Gastrocnemius medialis (tissue), 4 donors: ENCODE measurements at regions not wholly inside any gene's neighbourhood (a gene's known extent, or its start where the extent isn't known, plus 50 kb on each side); places are given as distances from the start of the nearest gene placed in this dataset.

Source experiments
- ATAC-seq, 2 donors: fragments of 150-250 bp; one replicate each; pipeline ENCODE4 v1.9.1; 2016
- DNase-seq, 2 donors: peaks; one replicate each; pipeline ENCODE4 v3.0.0-alpha.2; 2019
- H3K27ac ChIP-seq, 4 donors: fragments of 200-600 bp; sonication (generic); 1 replicate in 1 of 4; 2 replicates in 3 of 4; pipeline ENCODE4 v1.5.1; 2016 to 2018; ENCODE audit warnings: mild to moderate bottlenecking in 2 of 4, moderate library complexity in 1 of 4
- H3K27me3 ChIP-seq, 3 donors: fragments of 200-600 bp; sonication (generic) in 2 of 3; 1 replicate in 1 of 3; 2 replicates in 2 of 3; pipeline versions ENCODE4 v1.5.1 to v1.6.0; 2016 to 2019; ENCODE audit warnings: mild to moderate bottlenecking in 1 of 3, moderate library complexity in 1 of 3
- H3K36me3 ChIP-seq, 2 donors: fragments of 200-600 bp; sonication (generic) in 1 of 2; one replicate each; pipeline ENCODE4 v1.5.1; 2017 to 2018
- H3K4me1 ChIP-seq, 2 donors: fragments of 200-600 bp; sonication (generic) in 1 of 2; one replicate each; pipeline ENCODE4 v1.5.1; 2016 to 2017; ENCODE audit warnings: mild to moderate bottlenecking in 2 of 2
- H3K4me3 ChIP-seq, 4 donors: fragments of 200-600 bp; sonication (generic) in 3 of 4; 1 replicate in 1 of 4; 2 replicates in 3 of 4; pipeline ENCODE4 v1.5.1; 2016 to 2019; ENCODE audit warnings: mild to moderate bottlenecking in 2 of 4
- H3K9me3 ChIP-seq, 3 donors: fragments of 200-600 bp; sonication (generic) in 2 of 3; 1 replicate in 1 of 3; 2 replicates in 2 of 3; pipeline ENCODE4 v1.5.1; 2016 to 2019
- CTCF ChIP-seq, 5 experiments: fragments of 450-650 bp in 3 of 5; fragments of 200-600 bp in 2 of 5; sonication (generic) in 2 of 5; IDR thresholded peaks in 4 of 5; conservative IDR thresholded peaks in 1 of 5; 1 replicate in 4 of 5; 2 replicates in 1 of 5; pipeline ENCODE4 v1.5.1; 2016 to 2019; ENCODE audit warnings: antibody characterized with exemption in 5 of 5, mild to moderate bottlenecking in 3 of 5, moderate library complexity in 3 of 5
- POLR2A ChIP-seq, 2 donors: fragments of 450-650 bp; IDR thresholded peaks; one replicate each; pipeline ENCODE4 v1.6.1; 2017; ENCODE audit warnings: antibody characterized with exemption in 2 of 2, mild to moderate bottlenecking in 2 of 2, moderate library complexity in 2 of 2
- in situ Hi-C, 4 donors: fragments of 200-750 bp; cut with MboI; loops; one replicate each; pipeline versions ENCODE4 v1.15.0 to v1.8.0; 2017; ENCODE audit warnings: low sequenced_read_pairs in 4 of 4
- intact Hi-C: fragments of 100-400 bp; cut with DNase I; formaldehyde crosslinking; loops from one replicate; pipeline ENCODE4 v1.15.1; 2023; ENCODE audit warnings: low total_unique reads

- in situ Hi-C loops = loop anchor here in 1 of 4 donors (25.0 kb wide), 1 partner anchor 1279 kb away; no protein-coding TSS in a partner anchor
Observed at GRCh38 chr2:149783284-149783683, 195.7 kb upstream of the MMADHC start.

GRCh38 chr2:149782572-149782971, 195.0 kb upstream of the MMADHC start:
- no peaks in the 10 kb centered on the region for H3K36me3 ChIP-seq
- no peaks in the 10 kb centered on the region for H3K9me3 ChIP-seq
- ATAC-seq (no peak), DNase-seq (no peak)
- H3K4me3 ChIP-seq = no peak overlapping the region
- in situ Hi-C loops = loop anchor here in 1 of 4 donors (25.0 kb wide), 1 partner anchor 1280 kb away; no protein-coding TSS in a partner anchor
- intact Hi-C loops = no loop called here
- H3K27ac ChIP-seq = no peak overlapping the region
- no peaks in the 10 kb centered on the region for H3K27me3 ChIP-seq
- H3K4me1 ChIP-seq = no peaks in the 10 kb centered on the region
- TF ChIP-seq POLR2A (IDR thresholded peaks at IDR 0.05) (no peak), CTCF (IDR thresholded peaks at IDR 0.05 in 4 of 5, conservative IDR thresholded peaks at IDR 0.05 in 1 of 5) (no peak)

More at GRCh38 chr2:149783284-149783683, 195.7 kb upstream of the MMADHC start:
- no peak for TF ChIP-seq CTCF (IDR thresholded peaks at IDR 0.05 in 4 of 5, conservative IDR thresholded peaks at IDR 0.05 in 1 of 5)
- intact Hi-C loops = no loop called here
- no peaks in the 10 kb centered on the region for H3K27me3 ChIP-seq
- H3K4me1 ChIP-seq = no peaks in the 10 kb centered on the region
- no peaks in the 10 kb centered on the region for H3K9me3 ChIP-seq
- H3K27ac ChIP-seq = no peak overlapping the region
- no peak overlapping the region for H3K4me3 ChIP-seq
- no peaks in the 10 kb centered on the region for H3K36me3 ChIP-seq
- no peak for DNase-seq
- ATAC-seq = no peak

DNA sequence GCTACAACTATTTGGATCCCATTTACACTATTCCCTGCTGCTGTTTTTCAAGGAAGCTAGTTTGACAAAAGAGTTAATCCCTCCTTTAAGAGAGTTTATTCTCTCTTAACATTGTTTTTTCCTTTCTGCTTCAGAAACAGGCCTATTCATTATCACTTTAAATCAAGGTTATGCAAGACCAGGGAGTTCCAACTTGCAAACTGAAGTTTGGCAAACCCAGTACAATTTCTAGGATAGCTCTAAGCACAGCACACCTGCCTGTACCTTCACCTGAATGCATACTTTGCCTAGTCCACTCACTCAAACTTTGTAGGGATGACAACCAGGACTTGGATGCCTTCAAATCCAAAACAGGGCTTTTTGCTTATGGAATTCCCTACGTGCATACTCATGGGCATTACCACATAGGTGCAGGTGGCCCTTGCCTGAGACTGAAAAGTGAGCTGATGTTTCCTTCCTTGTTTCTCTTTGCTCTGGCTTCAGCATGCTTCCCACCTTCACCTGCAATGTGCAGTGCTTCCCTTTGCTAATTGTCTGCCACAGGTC, 193.8 kb upstream of the MMADHC start:
- Histone ChIP-seq H3K27ac (no peak overlapping the region), H3K27me3 (no peaks in the 10 kb centered on the region), H3K9me3 (no peaks in the 10 kb centered on the region), H3K4me3 (no peak overlapping the region), H3K4me1 (no peaks in the 10 kb centered on the region), H3K36me3 (no peaks in the 10 kb centered on the region)
- ATAC-seq = no peak
- in situ Hi-C loops = loop anchor here in 1 of 4 donors (25.0 kb wide), 1 partner anchor 1281 kb away; no protein-coding TSS in a partner anchor
- intact Hi-C loops = no loop called here
- DNase-seq = no peak
- TF ChIP-seq POLR2A (IDR thresholded peaks at IDR 0.05) = no peak
- TF ChIP-seq CTCF (IDR thresholded peaks at IDR 0.05 in 4 of 5, conservative IDR thresholded peaks at IDR 0.05 in 1 of 5) = no peak

GRCh38 chr2:149773006-149773405, 185.4 kb upstream of the MMADHC start:
- no peaks in the 10 kb centered on the region for H3K27me3 ChIP-seq
- H3K27ac ChIP-seq = no peak overlapping the region
- no peaks in the 10 kb centered on the region for H3K36me3 ChIP-seq
- H3K9me3 ChIP-seq = no peaks in the 10 kb centered on the region
- ATAC-seq (no peak), DNase-seq (no peak)
- no peak overlapping the region for H3K4me3 ChIP-seq
- no peaks in the 10 kb centered on the region for H3K4me1 ChIP-seq
- TF ChIP-seq CTCF (IDR thresholded peaks at IDR 0.05 in 4 of 5, conservative IDR thresholded peaks at IDR 0.05 in 1 of 5) (no peak), POLR2A (IDR thresholded peaks at IDR 0.05) (no peak)
- intact Hi-C loops (no loop called here), in situ Hi-C loops (no loop called here)
